HUES6 (cell line): ENCODE measurements at regions not wholly inside any gene's neighbourhood (a gene's known extent, or its start where the extent isn't known, plus 50 kb on each side); places are given as distances from the start of the nearest gene placed in this dataset.
A peak's percentile ranks its signal among the peaks of the same experiment; 100 is the strongest.
"Not testable (repeated sequence)": the region's sequence is repeated elsewhere in the genome, so short reads cannot be mapped to it uniquely, and the experiment has no call there.

Experiments used
- H3K27ac ChIP-seq: 2 replicates; pipeline ENCODE4 v1.7.0; 2013; ENCODE audit warnings: low read depth, mild to moderate bottlenecking, low read length, inconsistent platforms
- H3K27me3 ChIP-seq: 2 replicates; pipeline ENCODE4 v1.6.1; 2013; ENCODE audit warnings: low read length; ENCODE audit not compliant: control insufficient read depth, insufficient read depth
- H3K36me3 ChIP-seq: 2 replicates; pipeline ENCODE4 v1.6.1; 2013; ENCODE audit warnings: low read length; ENCODE audit not compliant: control insufficient read depth, insufficient read depth
- H3K4me1 ChIP-seq: 2 replicates; pipeline ENCODE4 v1.6.1; 2013; ENCODE audit warnings: low read length; ENCODE audit not compliant: control insufficient read depth, insufficient read depth
- H3K4me3 ChIP-seq: 2 replicates; pipeline ENCODE4 v1.5.1; 2013; ENCODE audit warnings: low read depth, low read length
- H3K9ac ChIP-seq: one replicate; pipeline ENCODE4 v1.6.1; 2013; ENCODE audit warnings: mild to moderate bottlenecking, low read length
- H3K9me3 ChIP-seq: 2 replicates; pipeline ENCODE4 v1.6.1; 2013; ENCODE audit warnings: low read depth, low read length; ENCODE audit not compliant: control insufficient read depth, insufficient read depth

- no peaks in the 10 kb centered on the region for H3K36me3 ChIP-seq
- H3K27ac ChIP-seq, result no peak overlapping the region
- peaks cover 39% of the 10 kb centered on the region for H3K4me1 ChIP-seq
- no peak overlapping the region for H3K4me3 ChIP-seq
- H3K27me3 ChIP-seq, result no peaks in the 10 kb centered on the region
- peaks cover 16% of the 10 kb centered on the region for H3K9me3 ChIP-seq
- H3K9ac ChIP-seq, result no peak overlapping the region
These were observed 512.5 kb downstream of the RNF144A start for GRCh38 chr2:7429733-7430132.

GRCh38 chr2:7430421-7430868, 513.2 kb downstream of the RNF144A start:
- Histone ChIP-seq H3K27ac (peak overlapping the region; percentile 86), H3K36me3 (no peaks in the 10 kb centered on the region), H3K4me1 (peaks cover 39% of the 10 kb centered on the region), H3K9me3 (peaks cover 21% of the 10 kb centered on the region), H3K27me3 (no peaks in the 10 kb centered on the region), H3K9ac (peak overlapping the region; percentile 86), H3K4me3 (peak overlapping the region; percentile 57)

DNA sequence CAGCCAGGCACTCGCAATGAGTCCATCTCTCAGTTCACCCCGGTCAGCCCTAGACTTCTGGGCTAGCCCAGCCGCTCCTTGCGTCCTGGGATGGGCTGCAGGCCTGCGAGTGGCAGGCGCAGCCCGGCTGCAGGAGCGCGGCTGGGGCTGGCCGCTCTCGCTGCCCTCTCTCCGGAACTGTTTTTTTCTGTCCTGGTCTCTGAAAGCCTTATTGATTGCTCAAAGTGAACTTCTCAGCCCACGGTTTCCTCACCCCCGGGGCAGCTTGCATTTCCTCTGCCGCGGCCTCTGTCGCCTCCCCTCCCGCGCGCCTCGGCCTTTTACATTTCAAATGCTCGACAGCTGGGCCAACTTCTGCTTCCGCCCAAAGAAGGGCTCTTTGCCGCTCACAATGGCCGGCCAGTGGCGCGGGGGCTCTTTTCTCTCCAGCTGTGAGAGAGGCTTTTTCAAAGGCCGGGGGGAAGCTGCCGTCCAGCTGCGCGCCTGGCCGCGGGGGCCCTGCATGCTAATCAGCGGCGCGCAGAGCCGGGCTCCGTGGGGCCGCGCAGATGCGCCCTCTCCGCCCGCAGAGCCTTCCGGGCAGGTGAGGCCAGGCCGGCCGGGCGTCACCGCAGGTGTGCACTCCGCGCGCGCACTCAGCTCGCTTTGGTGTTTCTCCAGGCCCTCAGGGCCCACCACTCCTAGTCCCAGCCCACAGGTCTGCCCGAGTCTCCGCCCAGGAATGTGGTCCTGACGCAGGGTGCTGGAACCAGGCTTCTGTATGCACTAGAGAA, 513.8 kb downstream of the RNF144A start:
- Histone ChIP-seq H3K9me3 (peaks cover 21% of the 10 kb centered on the region), H3K9ac (peak overlapping the region; percentile 86), H3K4me1 (peaks cover 39% of the 10 kb centered on the region), H3K27me3 (no peaks in the 10 kb centered on the region), H3K36me3 (no peaks in the 10 kb centered on the region), H3K4me3 (peak overlapping the region; percentile 57), H3K27ac (peak overlapping the region; percentile 86)

GRCh38 chr2:7432436-7432835, 515.2 kb downstream of the RNF144A start:
- no peak overlapping the region for H3K9ac ChIP-seq
- H3K27me3 ChIP-seq, result no peaks in the 10 kb centered on the region
- H3K4me3 ChIP-seq, result no peak overlapping the region
- H3K36me3 ChIP-seq, result no peaks in the 10 kb centered on the region
- H3K4me1 ChIP-seq, result peaks cover 38% of the 10 kb centered on the region
- no peak overlapping the region for H3K27ac ChIP-seq
- peaks cover 21% of the 10 kb centered on the region for H3K9me3 ChIP-seq

GRCh38 chr2:7436096-7436906, 519.1 kb downstream of the RNF144A start:
- H3K4me1 ChIP-seq, result peaks cover 4% of the 10 kb centered on the region
- no peaks in the 10 kb centered on the region for H3K27me3 ChIP-seq
- H3K9me3 ChIP-seq, result peaks cover 21% of the 10 kb centered on the region
- H3K27ac ChIP-seq, result no peak overlapping the region
- no peak overlapping the region for H3K4me3 ChIP-seq
- H3K9ac ChIP-seq, result no peak overlapping the region
- no peaks in the 10 kb centered on the region for H3K36me3 ChIP-seq

- H3K4me1 ChIP-seq, result no peaks in the 10 kb centered on the region; the same call in 1 of the 2 replicates
- H3K36me3 ChIP-seq, result no peaks in the 10 kb centered on the region
- H3K27me3 ChIP-seq, result no peaks in the 10 kb centered on the region
- no peak overlapping the region for H3K27ac ChIP-seq
- H3K9ac ChIP-seq, result no peak overlapping the region
- H3K9me3 ChIP-seq, result peaks cover 21% of the 10 kb centered on the region
- H3K4me3 ChIP-seq, result no peak overlapping the region
These were observed 519.9 kb downstream of the RNF144A start for GRCh38 chr2:7437141-7437540.

DNA sequence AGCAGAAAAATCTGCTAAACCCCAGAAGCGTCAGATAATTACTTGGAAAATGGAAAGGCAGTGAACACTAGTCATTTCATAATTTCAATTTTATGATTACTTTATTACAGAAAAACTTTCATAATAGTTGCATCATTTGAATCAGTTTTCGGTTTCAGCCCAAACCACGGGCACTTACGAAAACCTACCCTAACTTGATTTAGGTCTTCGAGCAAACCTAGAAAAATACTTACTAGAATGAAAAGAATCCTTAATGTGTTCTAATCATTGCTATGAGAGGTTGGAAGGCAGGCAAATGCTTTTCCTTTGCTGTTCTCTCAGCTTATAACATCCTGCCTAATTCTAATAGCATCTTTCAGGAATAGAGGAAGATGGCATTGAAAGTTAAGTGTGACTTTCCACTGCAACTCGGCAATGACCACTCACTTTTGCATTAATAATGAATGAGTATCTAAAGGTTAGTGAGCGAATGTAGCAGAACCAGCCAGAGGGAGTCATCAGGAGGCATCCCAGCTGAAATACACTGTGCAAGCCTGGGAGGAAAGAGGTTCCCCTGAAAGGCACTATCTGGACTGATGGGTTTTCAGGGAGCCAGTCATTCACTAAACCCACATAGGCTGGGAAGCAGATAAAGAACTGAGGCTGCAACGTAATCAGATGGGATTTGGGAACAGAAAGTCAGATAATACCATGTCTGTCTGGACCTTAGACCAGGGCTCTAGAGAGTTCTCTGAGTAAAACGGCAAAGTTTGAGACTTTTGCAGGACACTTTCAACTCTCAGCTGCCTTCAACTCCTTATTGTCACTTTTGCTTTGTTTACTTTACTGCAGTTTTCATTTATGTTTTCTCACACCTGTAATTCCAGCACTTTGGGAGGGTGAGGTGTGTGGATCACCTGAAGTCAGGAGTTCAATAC, 520.8 kb downstream of the RNF144A start:
- peaks cover 16% of the 10 kb centered on the region for H3K9me3 ChIP-seq
- no peak overlapping the region for H3K9ac ChIP-seq
- H3K27me3 ChIP-seq, result no peaks in the 10 kb centered on the region
- H3K4me3 ChIP-seq, result no peak overlapping the region
- H3K36me3 ChIP-seq, result no peaks in the 10 kb centered on the region
- no peak overlapping the region for H3K27ac ChIP-seq
- no peaks in the 10 kb centered on the region; the same call in 1 of the 2 replicates for H3K4me1 ChIP-seq

- Histone ChIP-seq H3K9ac (no peak overlapping the region), H3K27me3 (no peaks in the 10 kb centered on the region), H3K9me3 (peaks cover 12% of the 10 kb centered on the region), H3K36me3 (no peaks in the 10 kb centered on the region), H3K27ac (no peak overlapping the region), H3K4me1 (no peaks in the 10 kb centered on the region; the same call in 1 of the 2 replicates), H3K4me3 (no peak overlapping the region)
These were observed 521.6 kb downstream of the RNF144A start for GRCh38 chr2:7438855-7439254.

DNA sequence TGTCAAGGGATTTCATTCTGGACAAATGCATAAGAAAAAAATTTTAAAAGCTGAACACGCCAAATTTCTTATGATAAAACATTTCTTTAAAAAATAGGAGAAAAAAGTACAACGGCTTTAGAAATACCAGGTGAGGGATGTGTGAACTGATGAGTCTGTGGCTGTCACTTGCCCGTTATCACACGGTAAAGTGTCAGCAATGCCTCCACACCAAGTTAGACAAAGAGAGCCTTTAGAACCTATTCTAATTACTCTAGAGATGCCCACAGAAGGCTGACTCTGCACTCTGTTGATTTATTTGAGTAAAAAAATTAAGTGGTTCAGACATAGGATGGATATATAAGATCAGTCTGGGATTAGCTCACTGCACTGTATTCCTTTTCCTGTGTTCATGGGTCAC, 523.8 kb downstream of the RNF144A start:
- Histone ChIP-seq H3K4me1 (no peaks in the 10 kb centered on the region; the same call in 1 of the 2 replicates), H3K27ac (no peak overlapping the region), H3K36me3 (no peaks in the 10 kb centered on the region), H3K4me3 (no peak overlapping the region), H3K9me3 (no peaks in the 10 kb centered on the region; the same call in 1 of the 2 replicates), H3K27me3 (no peaks in the 10 kb centered on the region), H3K9ac (no peak overlapping the region)

- not testable (repeated sequence) for H3K9ac ChIP-seq, H3K4me1 ChIP-seq, H3K27me3 ChIP-seq, H3K4me3 ChIP-seq, H3K36me3 ChIP-seq, H3K9me3 ChIP-seq, H3K27ac ChIP-seq
These were observed 524.6 kb downstream of the RNF144A start for GRCh38 chr2:7441841-7442240.
